K562 (cell line): ENCODE measurements at regions not wholly inside any gene's neighbourhood (a gene's known extent, or its start where the extent isn't known, plus 50 kb on each side); places are given as distances from the start of the nearest gene placed in this dataset.

Source experiments
- ATAC-seq: fragments of 200-7000 bp; cut with Tn5 transposase; 3 replicates; pipeline ENCODE4 v1.9.1; 2020; ENCODE audit warnings: moderate library complexity
- BruUV-seq: library from RNA; stranded (reverse); fragments of 400-500 nt; replicated peaks from 2 replicates; lab custom pipeline; 2021; lab: Mats Ljungman, UMichigan
- CTCF ChIA-PET: fragments of 300-600 bp; formaldehyde crosslinking; extraction: SDS; loops from one replicate; lab custom pipeline; 2021; ENCODE audit warnings: low intra/inter-chr PET ratio; lab: Yijun Ruan, JAX
- POLR2A ChIA-PET: fragments of 300-600, 350-650 bp; sonication (Branson Sonifier 250); formaldehyde crosslinking; extraction: SDS; loops from one replicate; lab custom pipeline; 2021; ENCODE audit warnings: antibody characterized with exemption, inconsistent platforms; lab: Yijun Ruan, JAX
- DNase-seq, 4 experiments: peaks; one replicate each; pipeline versions ENCODE4 v3.0.0 to v3.0.0-alpha.2; 2011 to 2018; ENCODE audit warnings: low spot score in 3 of 4, mixed read lengths in 3 of 4; ENCODE audit errors: extremely low read depth in 1 of 4
- FAIRE-seq: peaks from 2 replicates; lab custom pipeline; 2011; peaks lifted over from hg19 to GRCh38; lab: Jason Lieb, UNC
- H2AFZ ChIP-seq: 2 replicates; pipeline ENCODE4 v1.6.0; 2011; ENCODE audit warnings: low read depth, low read length, control low read depth, inconsistent platforms
- H3K27ac ChIP-seq: fragments of 200-600 bp; 3 replicates; pipeline ENCODE4 v1.8.0; 2011; ENCODE audit warnings: low read depth, mild to moderate bottlenecking, control low read depth, inconsistent platforms, low read length, moderate library complexity, mixed read lengths; ENCODE audit errors: extremely low read depth
- H3K27me3 ChIP-seq, 2 experiments: fragments of 300-600 bp in 1 of 2; 2 replicates in 1 of 2; 3 replicates in 1 of 2; pipeline versions ENCODE4 v1.6.0 to v1.8.0; 2011; ENCODE audit warnings: inconsistent platforms in 2 of 2, low read length in 2 of 2, mild to moderate bottlenecking in 1 of 2, mixed read lengths in 1 of 2, moderate library complexity in 1 of 2; ENCODE audit not compliant: control insufficient read depth in 2 of 2, insufficient read depth in 2 of 2
- H3K36me3 ChIP-seq: fragments of 300-600 bp; 3 replicates; pipeline ENCODE4 v1.8.0; 2011; ENCODE audit warnings: mild to moderate bottlenecking, low read length, inconsistent platforms; ENCODE audit not compliant: control insufficient read depth, insufficient read depth
- H3K4me1 ChIP-seq, 2 experiments: fragments of 200-600 bp in 1 of 2; replicated peaks in 1 of 2; 2 replicates in 1 of 2; 3 replicates in 1 of 2; pipeline versions ENCODE4 v1.5.1 to v1.8.0; 2011; ENCODE audit warnings: inconsistent platforms in 2 of 2, low read length in 2 of 2, mild to moderate bottlenecking in 1 of 2, mixed read lengths in 1 of 2, moderate library complexity in 1 of 2; ENCODE audit not compliant: control insufficient read depth in 2 of 2, insufficient read depth in 2 of 2
- H3K4me2 ChIP-seq: 2 replicates; pipeline ENCODE4 v1.6.1; 2011; ENCODE audit warnings: low read length, control low read depth, inconsistent platforms, mixed read lengths; ENCODE audit not compliant: insufficient read depth
- H3K4me3 ChIP-seq: fragments of 200-600 bp; sonication (generic), shearing (Covaris generic); 2 replicates; pipeline ENCODE4 v1.5.1; 2016; ENCODE audit warnings: control low read depth, inconsistent platforms
- H3K79me2 ChIP-seq: fragments of 200-600 bp; 3 replicates; pipeline ENCODE4 v1.8.0; 2011; ENCODE audit warnings: low read length, inconsistent platforms; ENCODE audit not compliant: control insufficient read depth, insufficient read depth
- H3K9ac ChIP-seq, 2 experiments: 2 replicates each; pipeline versions ENCODE4 v1.6.0 to v1.6.1; 2011; ENCODE audit warnings: low read depth in 2 of 2, low read length in 2 of 2, control low read depth in 1 of 2, inconsistent platforms in 1 of 2, mild to moderate bottlenecking in 1 of 2, mixed read lengths in 1 of 2; ENCODE audit not compliant: insufficient read depth in 1 of 2
- H3K9me1 ChIP-seq: one replicate; pipeline ENCODE4 v1.6.0; 2011; ENCODE audit warnings: inconsistent platforms, mild to moderate bottlenecking, low read length, moderate library complexity; ENCODE audit not compliant: control insufficient read depth, insufficient read depth
- H3K9me3 ChIP-seq: replicated peaks from 2 replicates; pipeline ENCODE4 v1.5.1; 2011; ENCODE audit warnings: low read depth, low read length, inconsistent platforms; ENCODE audit not compliant: control insufficient read depth, insufficient read depth
- H4K20me1 ChIP-seq: replicated peaks from 2 replicates; pipeline ENCODE4 v1.6.1; 2011; ENCODE audit warnings: low read length, inconsistent platforms, mixed read lengths; ENCODE audit not compliant: control insufficient read depth, insufficient read depth
- MAFF ChIP-seq: IDR thresholded peaks from 2 replicates; pipeline ENCODE4 v1.6.1; 2012; ENCODE audit warnings: low read length, improper control_type of control experiment
- RNF219 ChIP-seq: fragments of 250-450 bp; sonication (Bioruptor Pico); IDR thresholded peaks from 2 replicates; pipeline ENCODE4 v1.5.0; 2022; ENCODE audit warnings: mild to moderate bottlenecking
- TRIM28 ChIP-seq: fragments of 450-650 bp; IDR thresholded peaks from 2 replicates; pipeline ENCODE4 v1.6.1; 2017
- XRCC4 ChIP-seq: IDR thresholded peaks from one replicate; pipeline ENCODE4 v1.6.1; 2011; ENCODE audit not compliant: insufficient read depth, insufficient read length; ENCODE audit errors: extremely low read depth
- WGBS: fragments of 100-300 bp; shearing (Covaris generic); methylation state at CpG from one replicate; pipeline ENCODE4 v1.1.6; 2016; ENCODE audit warnings: low coverage, mixed read lengths; ENCODE audit not compliant: insufficient coverage; ENCODE audit errors: missing lambda C conversion rate; 5-methylcytosine and 5-hydroxymethylcytosine counted together
- in situ Hi-C: fragments of 300-500 bp; cut with MboI; formaldehyde crosslinking; loops from 4 replicates; pipeline ENCODE4 v1.15.0; 2018; ENCODE audit warnings: inconsistent platforms, mixed read lengths
- intact Hi-C: fragments of 100-400 bp; cut with micrococcal nuclease; formaldehyde crosslinking; loops from 2 replicates; pipeline ENCODE4 v1.14.2; 2022

- TF ChIP-seq RNF219 (CRISPR knock-in tag) (no peak), TRIM28 (no peak), XRCC4 (no peak)
- TF ChIP-seq, all 486 proteins: peak for 0
These were observed 105.8 kb upstream of the TWIST2 start (continued) for GRCh38 chr2:238742066-238742465.

- POLR2A ChIA-PET: no interaction called here
- CTCF ChIA-PET: no interaction called here
- DNase-seq: no peak
- Histone ChIP-seq H3K27ac (no peak overlapping the region), H2AFZ (no peak overlapping the region), H3K4me1 (peaks cover 0 to 6% of the 10 kb centered on the region in 2 experiments; a peak in 4 of 5 replicates), H3K4me3 (no peak overlapping the region), H3K36me3 (no peaks in the 10 kb centered on the region), H3K9me3 (no peaks in the 10 kb centered on the region), H3K27me3 (no peaks in the 10 kb centered on the region; a peak in 1 of 5 replicates), H3K79me2 (no peaks in the 10 kb centered on the region), H3K9ac (no peak overlapping the region), H3K9me1 (no peaks in the 10 kb centered on the region), H3K4me2 (no peak overlapping the region), H4K20me1 (no peaks in the 10 kb centered on the region)
- 3% methylated on average over 6 of the region's 8 CpGs for WGBS
- in situ Hi-C loops (no loop called here), intact Hi-C loops (no loop called here)
- BruUV-seq: no TSS peak
- no peak for FAIRE-seq
- ATAC-seq: no peak
- no peak for TF ChIP-seq MAFF
These were observed 105.2 kb upstream of the TWIST2 start for GRCh38 chr2:238742664-238743063.
